SKM-1 (cell line): ENCODE measurements at regions not wholly inside any gene's neighbourhood (a gene's known extent, or its start where the extent isn't known, plus 50 kb on each side); places are given as distances from the start of the nearest gene placed in this dataset.

Experiments used
- DNase-seq: peaks from one replicate; lab custom pipeline; 2025; ENCODE audit not compliant: unreplicated experiment; lab: John Stamatoyannopoulos, UW

DNA sequence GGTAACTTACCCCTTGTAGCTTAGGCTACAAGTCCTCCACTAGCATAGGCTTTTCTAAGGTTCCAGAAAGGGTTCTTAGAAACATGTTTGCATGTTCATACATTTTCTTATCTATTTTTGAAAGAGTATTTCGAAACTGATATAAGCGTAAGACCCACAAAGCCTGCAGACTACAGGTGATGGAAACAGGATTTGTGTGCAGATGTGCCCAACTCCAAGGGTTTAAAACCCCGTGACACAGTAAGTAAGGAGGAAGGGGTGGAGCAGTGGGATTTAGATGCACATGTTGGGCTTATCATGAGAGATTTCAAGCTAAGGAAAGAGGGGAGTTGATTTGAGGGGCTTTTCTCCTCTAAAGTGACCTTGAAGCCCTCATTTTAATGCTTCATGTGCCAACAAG lies 164.7 kb downstream of the LTN1 start:
- no peak for DNase-seq

DNA sequence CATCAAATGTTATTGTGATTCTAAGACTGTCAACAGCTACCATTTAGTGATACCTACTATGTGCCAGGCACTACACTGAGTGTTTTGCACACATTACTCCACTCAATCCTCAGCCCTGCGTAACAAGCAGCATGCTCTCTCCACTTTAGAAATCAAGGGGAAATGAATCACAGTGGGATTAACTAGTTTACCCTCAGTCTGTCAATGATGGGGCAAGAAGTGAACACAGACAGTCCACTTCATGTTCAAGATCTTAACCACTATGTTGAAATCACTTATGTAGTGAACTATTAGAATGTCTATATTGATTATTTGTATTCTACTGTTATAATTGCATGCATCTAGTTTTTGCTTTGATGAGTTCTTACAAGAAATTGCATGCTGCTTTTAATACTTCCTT lies 165.3 kb downstream of the LTN1 start:
- DNase-seq: no peak

GRCh38 chr21:28826569-28826968 lies 166.1 kb downstream of the LTN1 start:
- DNase-seq: no peak

- no peak for DNase-seq
Observed at GRCh38 chr21:28826021-28826420, 166.7 kb downstream of the LTN1 start.

GRCh38 chr21:28823429-28823828 lies 169.2 kb downstream of the LTN1 start:
- DNase-seq: no peak

GRCh38 chr21:28822486-28823335 lies 170.0 kb downstream of the LTN1 start:
- DNase-seq: no peak

DNA sequence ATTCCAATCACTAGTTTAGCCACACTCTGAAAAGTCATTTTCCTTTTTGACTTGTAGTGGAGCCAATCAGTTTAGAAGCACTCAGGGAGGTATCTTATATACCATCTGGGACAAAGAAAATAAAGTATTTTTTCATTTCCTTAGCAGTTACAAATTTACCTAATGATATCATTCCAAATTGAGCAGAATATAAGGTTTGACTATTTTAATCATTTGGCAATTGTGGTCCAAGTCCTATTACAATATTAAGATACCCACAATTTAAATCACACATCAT lies 170.6 kb downstream of the LTN1 start:
- DNase-seq: no peak

- DNase-seq: no peak
Observed at GRCh38 chr21:28821276-28822122, 171.2 kb downstream of the LTN1 start.

GRCh38 chr21:28818663-28819278 lies 173.9 kb downstream of the LTN1 start:
- no peak for DNase-seq

DNA sequence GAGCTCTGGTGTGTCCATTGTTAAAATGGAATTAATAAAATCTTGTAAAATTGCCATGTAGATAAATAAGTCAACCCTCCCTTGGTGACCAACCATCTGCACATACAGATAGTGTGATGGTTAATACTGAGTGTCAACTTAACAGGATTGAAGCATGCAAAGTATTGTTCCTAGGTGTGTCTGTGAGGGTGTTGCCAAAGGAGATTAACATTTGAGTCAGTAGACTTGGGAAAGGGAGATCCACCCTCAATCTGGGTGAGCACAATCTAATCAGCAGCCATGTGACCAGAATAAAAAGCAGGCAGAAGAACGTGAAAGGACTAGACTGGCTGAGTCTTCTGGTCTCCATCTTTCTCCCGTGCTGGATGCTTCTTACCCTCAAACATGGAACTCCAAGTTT lies 174.8 kb downstream of the LTN1 start:
- DNase-seq: no peak

DNA sequence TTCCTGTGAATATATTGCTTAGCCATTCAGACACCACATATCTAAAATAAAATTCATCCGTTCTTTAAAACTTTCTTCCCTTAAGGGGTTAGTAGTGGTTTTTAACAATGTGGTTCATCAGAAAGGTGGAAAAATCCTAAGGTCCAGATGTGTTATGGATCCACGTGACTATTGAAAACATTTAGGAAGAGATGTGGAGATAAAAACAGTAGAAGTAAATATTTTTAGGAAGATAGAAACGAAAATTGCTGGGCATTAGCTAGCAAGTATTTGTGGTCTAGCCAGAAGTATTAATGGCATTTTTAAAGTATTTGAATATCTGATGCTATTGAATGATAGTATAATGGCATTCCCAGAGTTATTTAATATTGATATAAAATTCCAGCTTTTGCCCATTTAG lies 180.8 kb downstream of the LTN1 start:
- no peak for DNase-seq

- DNase-seq: no peak
Observed at GRCh38 chr21:28810826-28811524, 181.7 kb downstream of the LTN1 start.

- no peak for DNase-seq
Observed at GRCh38 chr21:28805885-28806284, 186.8 kb downstream of the LTN1 start.

GRCh38 chr21:28804089-28804670 lies 188.5 kb downstream of the LTN1 start:
- DNase-seq: no peak

DNA sequence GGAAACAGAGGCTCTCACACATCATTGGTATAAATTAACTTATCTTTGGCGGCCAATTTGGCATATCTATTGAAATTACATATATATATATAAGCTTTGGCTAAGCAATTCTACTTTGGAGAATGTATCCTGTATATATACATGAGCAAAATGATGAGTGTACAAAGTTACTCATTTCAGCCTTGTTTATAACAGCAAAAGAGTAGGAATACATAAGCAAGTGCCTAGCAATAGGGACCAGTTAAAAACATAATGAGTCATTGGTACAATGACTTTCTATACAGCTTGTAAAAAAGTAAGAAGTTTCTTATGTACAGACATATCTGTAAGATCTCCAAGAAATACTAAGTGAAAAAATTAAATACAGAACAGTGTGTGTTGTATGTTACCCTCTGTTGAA lies 190.8 kb downstream of the LTN1 start:
- DNase-seq: no peak

GRCh38 chr21:28799926-28800325 lies 192.8 kb downstream of the LTN1 start:
- DNase-seq: no peak

DNA sequence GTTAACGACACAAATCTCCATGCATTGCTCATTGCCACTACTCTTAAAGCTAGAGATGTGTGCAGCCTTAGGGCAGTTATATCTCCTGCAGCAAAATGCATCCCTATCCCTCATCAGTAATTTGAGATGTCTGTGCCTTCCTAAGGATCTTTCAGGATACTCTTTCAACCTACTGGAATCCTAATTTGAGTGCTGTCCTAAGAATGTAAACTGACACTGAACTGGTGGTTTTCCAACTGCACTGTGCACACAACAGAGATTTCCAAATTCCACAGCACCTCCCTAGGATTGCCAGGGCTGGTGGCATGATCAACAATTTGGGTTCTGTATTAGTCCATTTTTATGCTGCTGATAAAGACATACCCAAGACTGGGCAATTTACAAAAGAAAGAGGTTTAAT lies 193.9 kb downstream of the LTN1 start:
- no peak for DNase-seq

GRCh38 chr21:28795251-28795650 lies 197.4 kb downstream of the LTN1 start:
- DNase-seq: no peak

- DNase-seq: no peak
Observed at GRCh38 chr21:28794371-28794851, 198.3 kb downstream of the LTN1 start.

DNA sequence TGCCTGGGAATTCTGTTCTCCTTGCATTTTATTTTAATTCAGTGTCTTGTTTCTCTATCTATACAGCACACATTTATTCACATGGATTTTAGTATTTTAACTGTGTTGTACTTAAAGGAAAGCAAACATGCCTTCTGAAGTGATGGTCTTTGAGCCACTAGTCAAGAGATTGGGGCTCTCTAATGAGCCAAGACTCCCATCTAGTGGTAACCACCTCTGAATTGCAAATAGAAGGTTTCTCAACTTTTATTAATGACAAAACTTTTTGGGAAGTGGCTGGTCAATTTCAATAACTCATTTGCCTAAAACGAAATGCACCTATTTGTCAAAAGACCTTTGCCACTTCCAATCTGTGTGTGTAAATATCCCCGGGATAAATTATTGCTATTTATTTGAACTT lies 199.6 kb downstream of the LTN1 start:
- no peak for DNase-seq
